Spleen (tissue), 7 donors: ENCODE measurements at regions not wholly inside any gene's neighbourhood (a gene's known extent, or its start where the extent isn't known, plus 50 kb on each side); places are given as distances from the start of the nearest gene placed in this dataset.

Experiments used
- POLR2A ChIP-seq, 3 donors: fragments of 450-650 bp; IDR thresholded peaks; one replicate each; pipeline ENCODE4 v1.5.1; 2017; ENCODE audit warnings: antibody characterized with exemption in 3 of 3, mild to moderate bottlenecking in 1 of 3
- POLR2AphosphoS5 ChIP-seq, 3 donors: sonication (generic); formaldehyde crosslinking; IDR thresholded peaks; one replicate each; pipeline ENCODE4 v1.5.1; 2017; ENCODE audit warnings: antibody characterized with exemption in 3 of 3
- TF ChIP-seq, protein P1 (sequence below), 11 experiments: fragments of 200-600 bp in 7 of 11; fragments of 450-650 bp in 4 of 11; sonication (generic) in 4 of 11; IDR thresholded peaks in 8 of 11; conservative IDR thresholded peaks in 3 of 11; 1 replicate in 7 of 11; 2 replicates in 4 of 11; pipeline versions ENCODE4 v1.4.0 to v1.8.0; 2016 to 2021; ENCODE audit warnings: antibody characterized with exemption in 11 of 11, inconsistent platforms in 4 of 11, mild to moderate bottlenecking in 1 of 11
- donor health status: DM: no; HTN: no; CAD: no; lungs with moderate emphysema.
- donor health status: DM: no; HTN: no; CAD: no.
- donor health status: DM: no; HTN: no; CAD: no.

DNA sequence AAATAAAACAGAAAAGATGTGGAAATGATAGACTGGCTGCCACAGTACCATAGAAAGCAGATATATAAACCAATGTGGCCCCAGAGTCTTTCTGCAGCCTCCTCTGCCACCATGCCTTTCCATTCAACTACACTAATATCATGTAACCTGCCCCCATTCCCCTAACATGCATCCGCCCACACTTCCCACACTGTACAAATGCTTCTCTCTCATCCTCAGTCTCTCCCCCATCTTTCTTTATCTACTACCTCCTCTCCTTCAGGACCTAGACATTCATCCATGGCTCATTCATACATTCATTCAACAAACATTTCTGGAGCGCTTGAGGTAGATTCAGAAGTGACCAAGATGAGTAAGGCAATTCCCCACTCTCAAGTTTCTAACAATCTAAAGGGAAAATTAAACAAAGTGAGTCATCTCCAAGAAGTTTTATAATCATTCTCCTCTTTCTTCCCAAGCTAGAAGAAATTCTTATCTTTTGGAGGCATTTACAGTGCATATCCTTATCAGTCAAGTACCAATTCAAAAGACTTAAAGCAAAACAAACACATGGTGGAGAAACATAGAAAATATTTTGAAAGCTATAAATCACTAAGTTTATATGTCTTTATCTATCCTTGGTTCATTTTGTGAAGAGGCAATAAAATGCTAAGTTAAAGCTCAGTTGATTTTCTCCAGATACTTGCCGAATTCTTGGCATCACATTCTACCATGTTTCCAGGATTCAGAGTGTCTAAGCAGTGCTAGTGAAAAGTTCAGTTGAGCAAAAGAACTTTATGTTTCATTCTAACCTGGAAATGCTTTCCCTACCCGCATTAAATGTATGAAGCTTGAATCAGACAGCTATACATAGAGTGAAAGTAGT is 70.5 kb upstream of the FRMD6 start:
- TF ChIP-seq POLR2A (IDR thresholded peaks at IDR 0.05) = no peak
- TF ChIP-seq, protein P1, sequence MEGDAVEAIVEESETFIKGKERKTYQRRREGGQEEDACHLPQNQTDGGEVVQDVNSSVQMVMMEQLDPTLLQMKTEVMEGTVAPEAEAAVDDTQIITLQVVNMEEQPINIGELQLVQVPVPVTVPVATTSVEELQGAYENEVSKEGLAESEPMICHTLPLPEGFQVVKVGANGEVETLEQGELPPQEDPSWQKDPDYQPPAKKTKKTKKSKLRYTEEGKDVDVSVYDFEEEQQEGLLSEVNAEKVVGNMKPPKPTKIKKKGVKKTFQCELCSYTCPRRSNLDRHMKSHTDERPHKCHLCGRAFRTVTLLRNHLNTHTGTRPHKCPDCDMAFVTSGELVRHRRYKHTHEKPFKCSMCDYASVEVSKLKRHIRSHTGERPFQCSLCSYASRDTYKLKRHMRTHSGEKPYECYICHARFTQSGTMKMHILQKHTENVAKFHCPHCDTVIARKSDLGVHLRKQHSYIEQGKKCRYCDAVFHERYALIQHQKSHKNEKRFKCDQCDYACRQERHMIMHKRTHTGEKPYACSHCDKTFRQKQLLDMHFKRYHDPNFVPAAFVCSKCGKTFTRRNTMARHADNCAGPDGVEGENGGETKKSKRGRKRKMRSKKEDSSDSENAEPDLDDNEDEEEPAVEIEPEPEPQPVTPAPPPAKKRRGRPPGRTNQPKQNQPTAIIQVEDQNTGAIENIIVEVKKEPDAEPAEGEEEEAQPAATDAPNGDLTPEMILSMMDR (IDR thresholded peaks at IDR 0.05 in 8 of 11, conservative IDR thresholded peaks at IDR 0.05 in 3 of 11) = no peak
- TF ChIP-seq POLR2AphosphoS5 (IDR thresholded peaks at IDR 0.05) = no peak
